ENCODE measurements at regions not wholly inside any gene's neighbourhood (a gene's known extent, or its start where the extent isn't known, plus 50 kb on each side); places are given as distances from the start of the nearest gene placed in this dataset.
A peak's percentile ranks its signal among the peaks of the same experiment; 100 is the strongest.
"Not testable (repeated sequence)": the region's sequence is repeated elsewhere in the genome, so short reads cannot be mapped to it uniquely, and the experiment has no call there.

DNA sequence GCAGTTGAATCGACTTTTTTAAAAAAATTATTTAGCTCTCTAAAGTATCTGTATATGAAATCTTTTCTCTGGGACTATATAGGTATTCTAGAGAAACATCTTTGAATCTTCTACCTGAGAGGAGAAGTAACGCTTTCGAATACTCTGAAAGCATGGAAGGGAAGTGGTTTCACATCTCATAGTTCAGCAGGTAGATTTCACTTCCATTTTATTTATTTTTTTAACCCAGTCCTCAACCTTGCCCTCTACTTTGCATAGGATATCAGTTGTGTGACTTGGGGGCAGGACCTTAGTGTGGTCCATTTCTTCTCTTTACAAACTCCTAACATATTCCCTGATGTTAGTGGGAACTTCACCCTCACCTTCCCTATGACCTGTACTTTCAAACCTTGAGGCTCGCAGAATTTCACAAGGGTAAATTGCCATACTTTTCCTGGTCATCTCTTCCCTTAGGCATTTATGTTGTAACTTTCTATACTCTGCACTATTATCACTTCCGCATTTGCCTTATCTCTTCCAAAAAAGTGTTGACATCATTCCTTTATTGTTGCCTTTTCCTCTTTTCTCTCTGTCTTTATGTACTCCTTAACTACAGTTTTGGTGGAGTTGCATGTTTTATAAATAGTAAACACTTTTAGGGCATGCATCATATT lies 1208.5 kb upstream of the ADGRL4 start:
- no peak for DNase-seq

DNA sequence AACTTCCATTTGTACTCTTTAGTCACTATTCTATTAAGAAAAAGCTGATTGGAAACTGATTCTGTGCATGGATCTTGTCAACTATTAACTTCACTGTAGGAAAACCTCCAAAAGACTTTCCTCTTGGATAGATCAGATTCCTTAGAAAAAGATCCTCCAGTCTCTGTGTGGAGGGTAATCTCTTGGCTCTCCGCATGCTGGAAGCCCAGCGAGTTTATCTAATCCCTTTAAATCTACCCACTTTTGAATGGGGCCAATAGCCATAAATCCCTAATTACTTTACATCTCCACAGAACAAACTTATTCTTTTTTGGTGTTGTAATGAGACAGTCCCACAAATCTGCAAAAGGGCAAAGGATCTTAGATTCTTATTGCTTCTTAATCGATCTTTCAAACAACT lies 1206.4 kb upstream of the ADGRL4 start:
- no peak for DNase-seq

DNA sequence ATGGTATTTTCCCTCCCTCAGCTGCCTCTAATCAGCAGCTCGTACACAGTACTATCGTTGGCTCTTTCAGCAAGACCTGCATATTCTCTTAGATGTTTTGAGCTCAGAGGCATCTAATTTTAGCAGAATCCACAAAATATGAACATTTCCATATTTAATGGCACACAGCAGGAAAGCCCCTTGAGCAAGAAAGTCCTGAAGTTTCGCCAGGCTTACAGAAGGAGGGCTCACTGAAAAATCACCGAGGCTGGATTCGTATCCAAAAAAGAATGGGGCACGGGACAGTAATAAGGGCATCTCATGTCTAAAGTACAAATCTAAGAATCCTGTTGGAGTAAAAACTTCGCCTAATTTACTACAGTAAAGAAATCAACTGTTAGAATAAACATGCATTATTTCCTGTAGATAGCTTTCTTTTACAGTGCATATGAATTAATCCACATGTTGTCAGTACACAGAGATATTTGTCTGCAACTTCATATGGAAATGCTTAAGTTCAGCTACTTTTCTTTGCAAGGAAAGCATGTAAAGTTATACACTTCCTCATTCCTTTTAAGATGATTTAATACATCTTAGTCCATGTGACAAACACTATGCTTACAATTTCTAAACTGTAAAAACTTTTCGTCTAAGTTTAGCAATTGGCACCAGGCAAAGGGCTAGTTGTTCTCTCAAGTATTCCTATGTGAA lies 1205.3 kb upstream of the ADGRL4 start:
- DNase-seq, result no peak

DNA sequence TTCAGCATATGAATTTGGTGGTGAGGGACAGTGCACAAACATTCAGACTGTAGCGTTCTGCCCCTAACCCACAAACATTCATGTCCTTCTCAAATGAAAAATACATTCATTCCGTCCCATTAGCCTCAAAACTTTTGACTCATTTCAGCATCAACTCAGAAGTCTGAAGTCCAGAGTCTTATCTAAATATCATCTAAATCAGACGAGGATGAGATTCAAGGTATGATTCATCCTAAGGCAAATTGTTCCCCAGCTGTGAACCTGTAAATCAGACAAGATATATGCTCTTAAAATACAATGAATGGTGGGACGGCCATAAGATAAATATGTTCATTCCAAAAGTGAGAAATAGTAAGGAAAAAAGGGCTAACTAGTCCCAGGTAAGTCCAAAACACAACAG lies 1195.6 kb upstream of the ADGRL4 start:
- no peak for DNase-seq

DNA sequence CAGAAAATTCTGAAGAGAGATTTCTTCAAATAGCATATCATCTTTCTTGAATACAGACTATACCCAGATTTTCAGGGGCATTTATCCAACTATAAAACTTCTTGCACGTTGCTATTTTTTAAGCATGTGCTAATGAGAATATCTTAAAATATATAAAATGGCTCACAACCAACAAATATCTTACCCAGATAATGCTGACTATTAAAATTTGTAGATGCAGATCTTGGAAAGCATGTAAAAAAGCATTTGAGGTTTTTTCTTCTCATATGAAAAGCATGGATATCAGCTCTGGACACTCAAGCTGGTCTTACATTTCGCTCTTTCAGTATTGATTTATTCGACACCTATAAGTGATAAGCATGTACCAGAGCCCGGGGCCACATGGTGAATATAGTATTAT lies 1187.7 kb upstream of the ADGRL4 start:
- no peak for DNase-seq

DNA sequence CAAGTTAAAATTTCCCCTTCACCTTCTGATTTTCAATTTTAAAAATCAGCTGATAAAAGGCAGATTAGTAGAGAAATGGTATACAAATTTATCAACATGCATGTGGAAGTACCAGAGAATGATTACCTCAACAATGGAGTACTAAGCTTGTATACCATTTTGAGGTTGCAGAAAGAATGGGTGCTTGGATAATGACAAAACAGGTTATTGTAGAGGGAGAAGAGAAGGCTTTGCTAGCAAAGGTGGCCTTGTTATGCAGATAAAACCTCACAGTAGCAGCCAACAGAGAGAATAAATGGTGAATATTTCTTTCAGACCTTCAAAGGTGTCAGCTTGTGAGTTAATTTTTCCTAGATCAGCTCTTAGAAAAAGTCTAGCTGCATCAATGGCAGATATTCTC lies 1174.9 kb upstream of the ADGRL4 start:
- no peak for DNase-seq

DNA sequence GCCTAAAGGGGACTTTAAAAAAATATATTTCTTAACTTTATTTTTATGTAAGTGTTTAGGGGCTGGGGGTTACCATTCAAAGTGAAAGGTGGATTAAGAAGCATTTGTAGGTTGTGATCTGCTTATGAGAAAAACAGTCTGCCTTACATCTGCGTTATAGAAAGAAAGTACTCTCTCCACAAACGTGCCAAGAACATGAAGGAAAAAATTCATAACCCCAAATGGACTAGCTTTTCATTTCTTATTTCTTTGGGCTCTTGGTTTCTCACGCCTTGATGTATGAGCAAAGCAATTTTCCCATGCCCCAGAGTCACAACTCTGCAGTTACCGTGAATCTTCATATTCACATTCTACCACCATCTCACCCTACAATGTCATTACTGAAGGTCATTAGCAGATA lies 1165.1 kb upstream of the ADGRL4 start:
- no peak for DNase-seq

DNA sequence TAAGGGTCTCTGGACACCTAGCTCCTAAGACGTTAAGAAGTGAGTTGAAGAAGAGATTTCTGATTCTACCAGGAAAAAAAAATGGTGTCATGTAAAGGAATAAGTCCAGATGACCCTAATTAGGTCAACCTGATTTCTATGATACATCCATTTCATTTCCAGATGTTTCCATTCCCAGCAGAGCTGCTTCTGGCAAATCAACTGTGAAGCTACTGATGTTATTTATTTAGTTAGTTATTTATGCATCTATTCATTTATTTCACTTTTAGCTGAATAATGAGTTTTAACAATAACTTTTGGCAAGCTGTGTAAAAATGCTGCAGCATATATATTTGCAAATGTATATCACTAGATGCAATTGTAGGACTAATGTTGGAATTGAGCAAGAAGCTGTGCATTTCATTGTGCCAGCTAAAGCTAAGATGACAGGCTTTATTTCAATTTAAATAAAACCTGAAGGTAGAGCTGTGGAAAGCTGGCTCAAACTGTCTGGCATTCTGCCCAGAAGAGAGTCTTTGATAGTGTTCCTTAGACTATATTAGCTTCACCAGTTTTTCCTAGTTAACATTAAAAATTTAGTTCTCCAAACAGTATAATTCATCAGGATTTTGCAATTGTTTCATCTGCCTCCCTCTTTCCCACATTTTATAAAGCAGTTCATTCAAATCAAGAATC lies 1164.4 kb upstream of the ADGRL4 start:
- DNase-seq, result peak; percentile 63

DNA sequence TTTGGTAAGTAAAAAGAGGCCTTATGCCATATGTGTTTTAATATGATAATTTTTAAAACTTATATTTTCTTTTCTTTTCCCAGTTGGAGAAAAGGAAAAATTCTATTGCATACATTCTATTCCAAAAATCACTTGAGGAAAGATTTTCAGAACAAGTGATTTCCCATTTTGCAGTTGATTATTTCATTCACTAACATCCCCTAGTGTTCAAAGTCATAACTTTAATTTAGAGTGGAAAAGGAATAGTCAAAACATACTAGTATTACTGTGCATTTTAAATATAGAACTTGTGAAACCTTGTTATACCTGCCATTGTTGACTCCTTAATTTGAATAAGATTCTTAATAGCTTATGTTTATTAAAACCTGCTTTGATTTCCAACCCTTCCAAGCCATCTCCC lies 1157.6 kb upstream of the ADGRL4 start:
- no peak for DNase-seq

DNA sequence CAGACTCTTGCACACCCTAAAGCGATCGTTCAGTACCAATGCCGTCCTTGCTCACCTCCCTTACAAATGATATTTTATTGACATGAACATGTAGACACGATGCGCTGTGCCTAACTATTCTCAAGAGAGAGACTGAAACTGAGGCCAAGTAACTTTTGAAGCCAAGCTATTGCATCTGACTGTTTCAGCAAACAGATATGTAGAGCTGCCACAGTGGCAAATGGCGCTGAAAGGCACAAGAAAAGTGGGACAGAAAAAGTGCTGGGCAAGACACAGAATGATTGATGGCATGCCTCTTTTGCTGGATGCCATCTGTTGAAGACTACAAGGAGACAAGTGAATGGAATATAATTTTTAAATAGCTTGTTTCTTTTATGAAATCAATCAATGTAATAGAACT lies 1157.2 kb upstream of the ADGRL4 start:
- DNase-seq, result no peak

DNA sequence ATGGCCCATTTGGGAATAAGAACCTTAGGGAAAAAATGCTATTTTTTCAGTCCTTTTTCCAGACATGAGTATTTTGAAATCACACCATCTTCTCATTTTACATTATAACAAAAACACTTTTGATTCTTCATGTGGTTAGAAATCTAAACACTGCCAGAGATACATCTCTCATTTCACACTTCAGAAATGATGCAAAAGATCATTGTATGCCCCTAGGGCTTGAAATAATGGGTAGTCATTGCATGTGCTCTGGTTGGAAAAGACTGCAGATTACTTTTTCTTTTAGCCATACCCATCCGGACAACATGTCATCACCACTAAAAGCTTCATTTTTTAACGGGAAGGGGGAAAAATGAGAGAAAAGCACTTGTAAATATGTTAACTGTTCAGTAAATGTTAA lies 1152.2 kb upstream of the ADGRL4 start:
- no peak for DNase-seq

DNA sequence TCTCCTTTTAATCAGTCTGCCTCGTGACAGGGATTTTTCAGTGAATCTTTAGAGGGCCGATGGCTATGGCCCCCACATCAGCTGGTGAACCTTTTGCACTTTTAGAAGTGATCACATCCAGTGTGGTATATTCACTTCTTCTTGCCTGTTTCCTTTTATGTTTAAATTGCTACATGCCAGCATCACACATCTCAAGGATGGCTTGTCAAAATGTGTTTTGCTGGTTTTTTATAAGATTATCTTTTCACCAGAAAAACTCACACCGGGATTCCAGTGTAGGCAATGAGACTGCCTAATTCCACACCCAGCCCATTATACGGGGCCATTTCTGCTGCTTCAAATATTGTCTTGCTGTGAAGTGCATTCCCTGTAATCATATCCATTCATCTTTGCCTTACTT lies 1151.7 kb upstream of the ADGRL4 start:
- no peak for DNase-seq

DNA sequence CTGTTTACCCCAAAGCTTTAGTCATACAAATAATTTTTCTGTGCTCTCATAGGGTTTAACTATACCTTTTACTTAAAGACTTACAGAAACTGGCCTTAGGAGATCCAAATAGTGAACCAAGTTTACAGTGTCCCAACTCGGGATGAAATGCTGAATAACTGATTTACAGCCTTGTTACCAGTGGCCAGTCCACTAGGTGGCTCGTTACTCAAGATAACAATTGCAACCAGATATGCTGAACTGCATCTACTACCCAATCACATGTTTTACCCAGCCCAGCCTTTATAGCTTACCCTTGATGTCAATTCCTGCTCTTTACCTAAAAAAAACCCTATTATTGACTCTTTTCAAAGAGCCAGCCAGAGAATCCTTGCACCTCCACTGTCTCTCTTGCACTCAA lies 1148.8 kb upstream of the ADGRL4 start:
- no peak for DNase-seq

DNA sequence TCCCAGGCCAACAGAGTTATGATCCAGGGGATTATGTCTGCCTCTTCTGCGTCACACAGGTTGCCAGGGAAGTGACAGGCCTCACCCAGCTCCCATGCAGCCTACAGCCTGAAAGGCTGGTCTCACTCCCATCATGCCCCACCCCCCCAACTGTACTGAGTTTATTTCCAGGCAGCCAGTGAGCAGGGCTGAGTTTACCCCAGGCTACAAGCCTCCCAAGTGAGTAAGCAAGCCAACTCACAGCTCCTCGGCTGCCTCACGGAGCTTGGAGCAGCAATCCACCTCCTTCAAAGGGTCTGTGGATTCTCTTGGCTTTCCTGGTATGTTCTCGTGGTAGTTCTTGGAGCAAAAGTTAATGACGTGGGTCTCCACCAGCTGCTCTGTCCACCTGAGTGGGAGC lies 1147.6 kb upstream of the ADGRL4 start:
- no peak for DNase-seq

DNA sequence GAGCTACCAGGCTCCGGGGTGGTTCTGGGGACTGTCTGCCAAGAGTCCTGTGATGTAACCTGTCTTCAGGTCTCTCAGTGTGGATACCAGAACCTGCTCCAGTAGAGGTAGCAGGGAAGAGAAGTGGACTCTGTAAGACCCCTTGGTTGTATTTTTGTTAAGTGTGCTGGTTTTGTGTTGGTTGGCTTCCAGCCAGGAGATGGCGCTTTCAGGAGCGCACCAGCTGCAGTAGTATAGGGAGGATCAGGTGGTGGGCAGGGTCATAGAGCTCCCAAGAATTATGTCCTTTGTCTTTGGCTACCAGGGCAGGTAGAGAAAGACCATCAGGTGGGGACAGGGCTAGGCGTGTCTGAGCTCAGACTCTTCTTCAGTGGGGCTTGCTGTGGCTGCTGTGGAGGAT lies 1147.2 kb upstream of the ADGRL4 start:
- no peak for DNase-seq

DNA sequence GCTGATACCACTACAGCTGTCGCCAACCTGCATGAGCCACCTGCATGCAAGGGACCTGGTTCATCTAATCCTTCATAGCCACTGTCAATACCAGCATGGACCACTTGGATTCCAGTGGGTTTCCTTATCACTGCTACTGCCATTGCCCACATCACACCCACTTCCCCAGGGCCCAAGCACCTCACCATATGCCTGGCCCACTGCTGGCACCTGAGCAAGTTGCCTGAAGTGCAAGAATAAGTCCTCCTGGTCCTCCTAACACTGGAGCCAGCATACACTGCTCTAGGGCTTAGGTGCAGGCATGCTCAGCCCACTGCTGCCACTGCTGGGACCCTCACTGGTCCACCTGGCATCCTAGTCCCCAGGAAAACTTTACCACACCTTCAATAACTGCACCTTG lies 1136.8 kb upstream of the ADGRL4 start:
- no peak for DNase-seq

DNA sequence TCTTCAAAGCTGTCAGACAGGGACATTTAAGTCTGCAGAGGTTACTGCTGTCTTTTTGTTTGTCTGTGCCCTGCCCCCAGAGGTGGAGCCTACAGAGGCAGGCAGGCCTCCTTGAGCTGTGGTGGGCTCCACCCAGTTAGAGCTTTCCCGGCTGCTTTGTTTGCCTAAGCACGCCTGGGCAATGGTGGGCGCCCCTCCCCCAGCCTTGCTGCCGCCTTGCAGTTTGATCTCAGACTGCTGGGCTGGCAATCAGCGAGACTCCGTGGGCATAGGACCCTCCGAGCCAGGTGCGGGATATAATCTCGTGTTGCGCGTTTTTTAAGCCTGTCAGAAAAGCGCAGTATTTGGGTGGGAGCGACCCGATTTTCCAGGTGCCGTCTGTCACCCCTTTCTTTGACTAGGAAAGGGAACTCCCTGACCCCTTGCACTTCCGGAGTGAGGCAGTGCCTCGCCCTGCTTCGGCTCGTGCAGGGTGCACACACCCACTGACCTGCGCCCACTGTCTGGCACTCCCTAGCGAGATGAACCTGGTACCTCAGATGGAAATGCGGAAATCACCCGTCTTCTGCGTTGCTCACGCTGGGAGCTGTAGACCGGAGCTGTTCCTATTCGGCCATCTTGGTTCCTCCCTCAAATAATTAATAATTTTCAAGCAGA lies 1131.5 kb upstream of the ADGRL4 start:
- not testable (repeated sequence) for DNase-seq

DNA sequence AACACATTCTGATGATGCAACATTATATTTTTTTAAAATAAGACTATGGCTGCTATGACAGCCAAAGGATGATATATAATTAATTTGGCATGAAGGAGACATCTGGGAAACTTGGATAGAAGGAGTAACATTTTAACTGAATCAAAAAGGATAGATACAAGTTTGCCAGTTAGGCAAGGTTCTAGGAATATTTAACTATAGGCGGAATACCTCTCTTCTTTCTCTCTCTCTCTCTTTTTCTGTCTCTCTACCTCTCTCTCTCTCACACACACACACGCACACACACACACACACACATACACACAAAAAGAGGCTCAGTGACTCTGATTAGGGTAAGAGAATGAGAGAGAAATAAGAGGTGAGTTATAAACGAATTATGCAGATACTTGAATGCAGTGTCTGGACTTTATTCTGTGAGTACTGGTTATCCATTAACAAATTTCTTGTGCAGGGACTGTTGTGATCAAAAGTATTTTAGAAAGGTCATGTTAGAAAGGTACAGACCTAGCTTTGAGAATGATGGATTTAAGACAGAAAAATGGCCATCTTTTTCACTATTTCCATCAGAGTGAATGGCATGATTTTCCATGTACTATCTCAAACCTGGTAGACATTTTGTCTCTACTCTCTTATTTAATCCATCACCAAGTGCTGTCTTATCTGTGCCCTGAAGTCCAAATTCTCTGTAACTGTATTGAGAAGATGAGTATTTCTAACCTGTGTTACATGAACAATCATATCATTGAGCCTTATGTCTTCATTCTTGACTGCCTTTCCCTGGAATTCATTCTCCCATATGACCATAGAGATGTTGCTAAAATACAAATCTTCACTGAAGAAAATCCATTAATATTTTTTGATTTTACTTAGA lies 1106.9 kb upstream of the ADGRL4 start:
- no peak for DNase-seq

DNA sequence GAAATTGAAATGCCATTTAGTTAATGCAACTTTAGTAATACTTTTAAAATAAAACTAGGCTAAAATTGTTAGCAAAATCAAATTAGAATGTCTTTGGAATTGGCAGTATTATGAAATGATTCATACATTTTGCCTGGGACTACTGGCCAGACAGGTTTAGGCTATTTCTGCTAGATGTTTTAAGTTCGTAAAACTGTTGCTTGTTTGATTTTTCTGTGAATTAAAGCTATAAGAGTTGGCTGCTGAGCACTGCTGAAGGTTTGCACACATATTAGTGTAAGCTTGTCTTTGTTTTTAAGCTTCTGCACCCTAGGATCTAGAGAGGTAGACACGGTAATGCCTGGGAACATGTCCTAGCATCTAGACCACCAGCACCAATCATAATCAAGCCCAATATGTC lies 1094.6 kb upstream of the ADGRL4 start:
- DNase-seq, result no peak

DNA sequence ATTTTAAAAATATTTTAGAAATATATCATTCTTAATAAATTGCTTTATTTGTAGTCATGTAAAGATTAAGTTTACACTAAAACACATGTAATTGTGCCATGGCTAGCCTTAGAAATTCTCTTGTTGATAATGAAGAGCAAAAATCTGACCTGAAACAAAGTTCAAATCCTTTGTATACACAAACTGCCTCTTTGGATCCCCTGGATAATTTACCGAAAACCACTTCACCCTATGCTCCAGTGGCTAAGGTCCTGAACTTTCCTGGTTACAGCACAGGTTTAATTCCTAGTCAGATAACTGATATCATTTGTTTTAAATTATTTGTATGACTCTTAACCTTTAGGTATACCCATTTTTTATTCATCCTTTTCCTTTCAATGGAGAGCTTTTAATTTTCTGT lies 1093.2 kb upstream of the ADGRL4 start:
- DNase-seq, result no peak

DNA sequence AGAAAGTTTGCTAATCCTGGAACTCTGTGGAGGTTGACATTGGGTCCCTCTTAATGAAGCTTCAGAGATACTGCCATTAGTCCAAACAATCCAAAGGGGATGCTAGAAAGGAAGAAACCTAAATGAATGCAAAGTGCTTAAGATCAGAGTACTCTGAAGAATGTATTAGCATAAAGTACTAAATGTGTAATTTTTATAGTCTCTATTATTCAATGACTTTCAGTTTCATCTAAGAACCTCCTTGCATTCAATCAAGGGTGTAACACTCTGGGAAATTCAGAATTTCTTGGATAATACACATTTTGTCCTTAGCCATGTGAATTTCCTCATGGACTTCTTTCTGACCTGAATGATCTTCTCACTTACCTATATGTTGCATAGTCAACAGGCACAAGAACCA lies 1078.5 kb upstream of the ADGRL4 start:
- DNase-seq, result no peak

DNA sequence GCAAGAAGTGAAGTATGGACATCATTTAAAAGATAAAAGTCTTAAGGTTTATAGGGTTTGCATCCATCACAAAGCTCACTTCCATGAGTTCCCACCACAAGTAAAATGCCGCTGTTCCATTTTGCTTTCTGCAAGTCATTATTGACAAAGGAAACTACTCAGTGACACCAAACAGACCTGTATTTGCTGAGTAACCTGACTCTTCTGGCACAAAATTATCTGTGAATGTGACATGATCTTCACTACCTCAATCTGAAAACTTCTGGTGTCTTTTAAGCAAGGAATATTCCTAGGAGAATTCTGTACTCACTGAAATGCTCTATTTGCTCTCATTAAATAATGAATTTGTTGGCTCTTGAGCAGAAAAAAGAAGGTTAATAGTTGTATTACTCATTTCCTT lies 1077.4 kb upstream of the ADGRL4 start:
- no peak for DNase-seq

DNA sequence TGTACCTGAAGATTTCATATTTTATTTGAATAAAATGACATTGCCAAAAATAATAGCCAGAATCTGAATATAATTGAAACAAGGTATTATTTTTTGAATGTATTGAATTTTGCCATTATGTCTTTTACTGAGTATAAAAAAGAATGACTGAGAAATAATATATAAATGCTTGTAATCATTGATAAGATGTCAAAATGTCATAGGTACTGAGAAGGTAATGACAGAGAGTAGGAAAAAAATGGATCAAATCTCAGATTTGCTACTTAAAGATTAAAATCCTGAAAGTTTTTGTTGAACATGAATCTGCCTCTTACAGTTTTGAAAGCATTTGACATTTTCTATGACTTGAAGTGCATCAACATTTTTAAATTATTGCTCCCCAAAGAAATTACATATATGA lies 1069.9 kb upstream of the ADGRL4 start:
- DNase-seq, result no peak

Measured in NCI-H1105 treated with DMSO at 0.1 percent for 48 hours (cell line).